DND-41 (cell line): ENCODE measurements at regions not wholly inside any gene's neighbourhood (a gene's known extent, or its start where the extent isn't known, plus 50 kb on each side); places are given as distances from the start of the nearest gene placed in this dataset.
A peak's percentile ranks its signal among the peaks of the same experiment; 100 is the strongest.

Experiments
- ATAC-seq: fragments of 200-7000 bp; cut with Tn5 transposase; 3 replicates; pipeline ENCODE4 v1.9.1; 2021; ENCODE audit warnings: low read depth; ENCODE audit not compliant: insufficient read depth
- DNase-seq: peaks from one replicate; pipeline ENCODE4 v3.0.0-alpha.2; 2020
- H2AFZ ChIP-seq: 2 replicates; pipeline ENCODE4 v1.6.0; 2012; ENCODE audit warnings: low read depth, low read length
- H3K27ac ChIP-seq: 2 replicates; pipeline ENCODE4 v1.5.1; 2012; ENCODE audit warnings: low read length, inconsistent platforms
- H3K27me3 ChIP-seq: fragments of 200-600 bp; sonication (generic); 2 replicates; pipeline ENCODE4 v1.6.0; 2012; ENCODE audit warnings: low read length, mild to moderate bottlenecking, inconsistent platforms; ENCODE audit not compliant: insufficient read depth, poor library complexity
- H3K36me3 ChIP-seq: 2 replicates; pipeline ENCODE4 v1.5.1; 2012; ENCODE audit warnings: low read length, inconsistent platforms; ENCODE audit not compliant: insufficient read depth
- H3K4me1 ChIP-seq: 2 replicates; pipeline ENCODE4 v1.5.1; 2012; ENCODE audit warnings: mild to moderate bottlenecking, low read length; ENCODE audit not compliant: insufficient read depth
- H3K4me2 ChIP-seq: 2 replicates; pipeline ENCODE4 v1.6.0; 2012; ENCODE audit warnings: mild to moderate bottlenecking, moderate library complexity, low read length, inconsistent platforms; ENCODE audit not compliant: insufficient read depth
- H3K4me3 ChIP-seq, 2 experiments: fragments of 200-600 bp in 1 of 2; shearing (Covaris generic) in 1 of 2; 2 replicates each; pipeline ENCODE4 v1.5.1; 2012 to 2016; ENCODE audit warnings: inconsistent platforms in 2 of 2, low read length in 2 of 2, mild to moderate bottlenecking in 2 of 2, low read depth in 1 of 2, moderate library complexity in 1 of 2
- H3K79me2 ChIP-seq: 2 replicates; pipeline ENCODE4 v1.6.0; 2012; ENCODE audit warnings: low read length, inconsistent platforms; ENCODE audit not compliant: insufficient read depth
- H3K9ac ChIP-seq: 2 replicates; pipeline ENCODE4 v1.6.0; 2012; ENCODE audit warnings: low read depth, mild to moderate bottlenecking, inconsistent platforms, low read length, moderate library complexity
- H3K9me3 ChIP-seq: 2 replicates; pipeline ENCODE4 v1.5.1; 2012; ENCODE audit warnings: low read length, moderate library complexity, mild to moderate bottlenecking, inconsistent platforms; ENCODE audit not compliant: insufficient read depth, severe bottlenecking
- H4K20me1 ChIP-seq: 2 replicates; pipeline ENCODE4 v1.6.0; 2012; ENCODE audit warnings: low read length; ENCODE audit not compliant: insufficient read depth
- CTCF ChIP-seq: IDR thresholded peaks from 2 replicates; pipeline ENCODE4 v1.5.1; 2012; ENCODE audit warnings: borderline replicate concordance, low read length, moderate library complexity, mild to moderate bottlenecking; ENCODE audit not compliant: poor library complexity, severe bottlenecking; ENCODE audit errors: extremely low read depth
- EZH2 ChIP-seq: IDR thresholded peaks from 3 replicates; pipeline ENCODE4 v1.6.1; 2012; ENCODE audit warnings: borderline replicate concordance, low read depth, mild to moderate bottlenecking, moderate library complexity, low read length, inconsistent platforms; ENCODE audit not compliant: severe bottlenecking

- Histone ChIP-seq H3K9me3 (no peaks in the 10 kb centered on the region), H3K27me3 (no peaks in the 10 kb centered on the region), H3K36me3 (no peaks in the 10 kb centered on the region), H4K20me1 (no peaks in the 10 kb centered on the region), H3K79me2 (no peaks in the 10 kb centered on the region), H2AFZ (no peak overlapping the region), H3K4me2 (no peak overlapping the region), H3K4me3 (no peak overlapping the region), H3K4me1 (no peaks in the 10 kb centered on the region), H3K27ac (no peak overlapping the region), H3K9ac (no peak overlapping the region)
- ATAC-seq (no peak), DNase-seq (no peak)
- TF ChIP-seq EZH2 (no peak), CTCF (no peak)
Observed at GRCh38 chr10:84571146-84571545, 242.8 kb downstream of the CCSER2 start.

DNA sequence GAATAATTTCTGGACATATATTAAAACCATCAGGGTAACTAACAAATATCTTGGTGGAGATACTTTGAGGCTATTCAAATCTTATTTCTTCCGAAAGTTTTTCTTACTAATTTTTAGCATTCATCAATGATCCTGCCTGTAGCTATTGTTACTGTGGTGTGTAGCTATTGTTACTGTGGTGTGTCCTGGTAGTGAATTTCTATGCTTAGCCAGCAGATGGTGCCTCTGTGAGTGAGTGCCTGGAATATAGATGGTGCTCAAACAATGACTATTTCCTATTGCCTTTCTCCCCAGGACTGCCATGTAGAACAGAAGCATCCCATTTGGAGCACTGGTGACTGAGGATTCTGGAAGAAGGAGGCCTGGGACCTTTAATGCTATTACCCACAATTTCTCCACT, 245.7 kb downstream of the CCSER2 start:
- Histone ChIP-seq H3K4me1 (no peaks in the 10 kb centered on the region), H3K27me3 (no peaks in the 10 kb centered on the region), H2AFZ (no peak overlapping the region), H3K79me2 (no peaks in the 10 kb centered on the region), H3K4me3 (no peak overlapping the region), H3K36me3 (no peaks in the 10 kb centered on the region), H3K9me3 (no peaks in the 10 kb centered on the region), H3K4me2 (no peak overlapping the region), H4K20me1 (no peaks in the 10 kb centered on the region), H3K27ac (no peak overlapping the region), H3K9ac (no peak overlapping the region)
- TF ChIP-seq EZH2 (no peak), CTCF (peak; percentile 24)
- DNase-seq (no peak), ATAC-seq (no peak; the same call in 2 of the 3 replicates)

GRCh38 chr10:84581976-84582375, 253.6 kb downstream of the CCSER2 start:
- DNase-seq (no peak), ATAC-seq (no peak)
- H3K9me3 ChIP-seq: no peaks in the 10 kb centered on the region
- no peak overlapping the region for H2AFZ ChIP-seq
- TF ChIP-seq EZH2 (no peak), CTCF (no peak)
- no peak overlapping the region for H3K9ac ChIP-seq
- no peaks in the 10 kb centered on the region for H4K20me1 ChIP-seq
- no peaks in the 10 kb centered on the region for H3K79me2 ChIP-seq
- no peak overlapping the region for H3K27ac ChIP-seq
- no peaks in the 10 kb centered on the region for H3K36me3 ChIP-seq
- H3K4me1 ChIP-seq: no peaks in the 10 kb centered on the region
- H3K4me2 ChIP-seq: no peak overlapping the region
- peaks cover 8% of the 10 kb centered on the region for H3K27me3 ChIP-seq
- no peak overlapping the region for H3K4me3 ChIP-seq

DNA sequence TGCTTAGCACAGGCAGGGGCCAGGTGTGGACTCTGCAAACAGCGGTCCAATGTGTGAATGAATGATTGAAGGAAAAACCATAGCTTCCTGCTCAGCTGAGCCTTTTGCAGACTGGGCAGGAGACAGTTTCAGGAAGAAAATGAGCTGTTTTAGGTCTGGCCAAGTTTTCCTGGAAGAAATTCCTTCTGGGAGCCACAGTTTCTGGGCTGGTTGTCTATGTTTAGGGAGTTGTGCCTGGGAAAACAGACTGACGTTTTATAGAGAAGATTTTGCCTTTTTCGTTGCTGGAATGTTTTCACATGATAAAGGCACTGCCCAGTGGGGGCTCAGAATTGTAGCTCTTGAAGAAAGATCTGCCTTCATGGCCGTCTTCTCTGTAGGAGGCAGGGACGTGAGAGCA, 255.1 kb downstream of the CCSER2 start:
- Histone ChIP-seq H3K79me2 (no peaks in the 10 kb centered on the region), H3K27ac (no peak overlapping the region), H3K36me3 (no peaks in the 10 kb centered on the region), H3K4me3 (no peak overlapping the region), H4K20me1 (no peaks in the 10 kb centered on the region), H3K9ac (no peak overlapping the region), H3K9me3 (no peaks in the 10 kb centered on the region), H3K27me3 (peaks cover 8% of the 10 kb centered on the region), H3K4me2 (no peak overlapping the region), H3K4me1 (no peaks in the 10 kb centered on the region), H2AFZ (no peak overlapping the region)
- ATAC-seq: no peak
- TF ChIP-seq EZH2 (no peak), CTCF (no peak)
- no peak for DNase-seq
